GM12872 (cell line): ENCODE measurements at regions not wholly inside any gene's neighbourhood (a gene's known extent, or its start where the extent isn't known, plus 50 kb on each side); places are given as distances from the start of the nearest gene placed in this dataset.

Source experiments
- CTCF ChIP-seq: IDR thresholded peaks from 3 replicates; pipeline ENCODE4 v1.5.1; 2011; ENCODE audit warnings: low read depth, mild to moderate bottlenecking, low read length, moderate library complexity; ENCODE audit not compliant: insufficient read depth

GRCh38 chr3:78343221-78343620, 1303.3 kb downstream of the ROBO2 start:
- no peak for TF ChIP-seq CTCF

GRCh38 chr3:78344918-78345317, 1305.0 kb downstream of the ROBO2 start:
- TF ChIP-seq CTCF = no peak

GRCh38 chr3:78347176-78347575, 1307.3 kb downstream of the ROBO2 start:
- no peak for TF ChIP-seq CTCF

GRCh38 chr3:78348664-78349063, 1308.8 kb downstream of the ROBO2 start:
- TF ChIP-seq CTCF = no peak

GRCh38 chr3:78349571-78349970, 1309.7 kb downstream of the ROBO2 start:
- TF ChIP-seq CTCF = no peak

GRCh38 chr3:78351334-78351733, 1311.4 kb downstream of the ROBO2 start:
- no peak for TF ChIP-seq CTCF

- no peak for TF ChIP-seq CTCF
Observed at GRCh38 chr3:78353231-78353630, 1313.3 kb downstream of the ROBO2 start.

GRCh38 chr3:78360849-78361248, 1321.0 kb downstream of the ROBO2 start:
- no peak for TF ChIP-seq CTCF
